Subcutaneous abdominal adipose tissue (tissue), 5 donors: ENCODE measurements at regions not wholly inside any gene's neighbourhood (a gene's known extent, or its start where the extent isn't known, plus 50 kb on each side); places are given as distances from the start of the nearest gene placed in this dataset.
"Not testable (repeated sequence)": the region's sequence is repeated elsewhere in the genome, so short reads cannot be mapped to it uniquely, and the experiment has no call there.

Source experiments
- H3K27ac ChIP-seq: one replicate; pipeline ENCODE4 v1.7.0; 2013; ENCODE audit warnings: low read depth, mild to moderate bottlenecking, inconsistent platforms, low read length, moderate library complexity
- H3K27me3 ChIP-seq, 5 donors: one replicate each; pipeline ENCODE4 v1.7.0; 2013; ENCODE audit warnings: low read length in 5 of 5, inconsistent platforms in 1 of 5; ENCODE audit not compliant: control insufficient read depth in 5 of 5, insufficient read depth in 4 of 5
- H3K36me3 ChIP-seq, 5 donors: one replicate each; pipeline ENCODE4 v1.7.0; 2013; ENCODE audit warnings: low read length in 5 of 5; ENCODE audit not compliant: control insufficient read depth in 5 of 5, insufficient read depth in 5 of 5
- H3K4me1 ChIP-seq, 5 donors: one replicate each; pipeline ENCODE4 v1.7.0; 2013; ENCODE audit warnings: low read length in 5 of 5, mild to moderate bottlenecking in 3 of 5, moderate library complexity in 1 of 5; ENCODE audit not compliant: control insufficient read depth in 5 of 5, insufficient read depth in 5 of 5
- H3K4me3 ChIP-seq, 5 donors: one replicate each; pipeline ENCODE4 v1.7.0; 2013; ENCODE audit warnings: low read length in 5 of 5, low read depth in 1 of 5
- H3K9ac ChIP-seq, 5 donors: one replicate each; pipeline ENCODE4 v1.7.0; 2013; ENCODE audit warnings: low read length in 5 of 5, mild to moderate bottlenecking in 4 of 5, moderate library complexity in 3 of 5
- H3K9me3 ChIP-seq, 5 donors: one replicate each; pipeline ENCODE4 v1.7.0; 2013; ENCODE audit warnings: low read length in 5 of 5; ENCODE audit not compliant: control insufficient read depth in 5 of 5
- donor health status: healthy.
- donor health status: healthy.
- donor health status: healthy.
- donor health status: healthy.
- donor health status: healthy.

- Histone ChIP-seq H3K4me3 (no peak overlapping the region), H3K4me1 (peaks cover 0 to 10% (median 0%) of the 10 kb centered on the region in 5 donors), H3K9me3 (no peaks in the 10 kb centered on the region), H3K9ac (no peak overlapping the region), H3K27ac (no peak overlapping the region), H3K27me3 (no peaks in the 10 kb centered on the region), H3K36me3 (no peaks in the 10 kb centered on the region)
These were observed 186.5 kb downstream of the FASLG start for GRCh38 chr1:172845371-172845770.

DNA sequence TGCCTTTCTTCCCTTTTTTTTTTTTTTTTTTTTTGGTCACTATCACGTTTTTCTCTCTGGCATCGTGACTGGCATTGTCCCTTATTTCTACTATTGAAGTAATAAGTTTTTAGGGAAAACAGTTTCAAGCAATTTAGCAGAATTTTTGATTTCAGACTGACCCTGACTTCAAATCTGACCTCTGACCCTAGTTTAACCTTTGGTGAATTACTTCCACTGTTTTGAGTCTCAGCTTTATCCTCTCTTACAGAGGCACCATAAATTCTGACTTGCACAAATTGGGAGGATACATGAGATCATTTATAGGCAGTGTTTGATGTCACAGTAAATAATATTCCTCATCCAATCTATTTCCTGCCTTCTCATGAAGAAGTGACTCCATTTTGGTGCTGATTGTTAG, 187.0 kb downstream of the FASLG start:
- no peak overlapping the region for H3K4me3 ChIP-seq
- no peaks in the 10 kb centered on the region for H3K27me3 ChIP-seq
- H3K4me1 ChIP-seq: peaks cover 0 to 10% (median 0%) of the 10 kb centered on the region in 5 donors
- no peak overlapping the region for H3K27ac ChIP-seq
- H3K9ac ChIP-seq: no peak overlapping the region
- H3K9me3 ChIP-seq: no peaks in the 10 kb centered on the region
- no peaks in the 10 kb centered on the region for H3K36me3 ChIP-seq

- H3K27me3 ChIP-seq, H3K4me3 ChIP-seq, H3K9ac ChIP-seq, H3K9me3 ChIP-seq, H3K27ac ChIP-seq, H3K36me3 ChIP-seq: not testable (repeated sequence)
- peaks cover 0 to 13% (median 0%) of the 10 kb centered on the region in 5 donors for H3K4me1 ChIP-seq
These were observed 188.9 kb downstream of the FASLG start for GRCh38 chr1:172847814-172848213.

GRCh38 chr1:172849653-172850052, 190.8 kb downstream of the FASLG start:
- H3K4me3 ChIP-seq: no peak overlapping the region
- H3K27me3 ChIP-seq: no peaks in the 10 kb centered on the region
- H3K9me3 ChIP-seq: no peaks in the 10 kb centered on the region
- H3K36me3 ChIP-seq: no peaks in the 10 kb centered on the region
- peaks cover 0 to 5% (median 0%) of the 10 kb centered on the region in 5 donors for H3K4me1 ChIP-seq
- H3K9ac ChIP-seq: no peak overlapping the region
- H3K27ac ChIP-seq: no peak overlapping the region

GRCh38 chr1:172851077-172851476, 192.2 kb downstream of the FASLG start:
- Histone ChIP-seq H3K4me3 (peak overlapping the region in 1 of 5 donors; percentile 27), H3K9ac (peak overlapping the region in 1 of 5 donors; percentile 52), H3K9me3 (no peaks in the 10 kb centered on the region), H3K27me3 (no peaks in the 10 kb centered on the region), H3K36me3 (no peaks in the 10 kb centered on the region), H3K27ac (no peak overlapping the region), H3K4me1 (peaks cover 0 to 3% (median 0%) of the 10 kb centered on the region in 5 donors)

GRCh38 chr1:172851856-172852255, 193.0 kb downstream of the FASLG start:
- H3K27ac ChIP-seq: no peak overlapping the region
- H3K4me1 ChIP-seq: peaks cover 0 to 3% (median 0%) of the 10 kb centered on the region in 5 donors
- H3K9me3 ChIP-seq: no peaks in the 10 kb centered on the region

GRCh38 chr1:172855983-172856382, 194.8 kb downstream of the TNFSF18 start:
- not testable (repeated sequence) for H3K27ac ChIP-seq, H3K36me3 ChIP-seq, H3K9ac ChIP-seq, H3K9me3 ChIP-seq, H3K4me3 ChIP-seq, H3K27me3 ChIP-seq, H3K4me1 ChIP-seq

More at GRCh38 chr1:172851856-172852255, 193.0 kb downstream of the FASLG start:
- H3K27me3 ChIP-seq: no peaks in the 10 kb centered on the region
- no peaks in the 10 kb centered on the region for H3K36me3 ChIP-seq
- H3K4me3 ChIP-seq: no peak overlapping the region
- H3K9ac ChIP-seq: no peak overlapping the region

GRCh38 chr1:172863031-172863430, 187.7 kb downstream of the TNFSF18 start:
- Histone ChIP-seq H3K4me3 (no peak overlapping the region), H3K36me3 (no peaks in the 10 kb centered on the region), H3K9ac (no peak overlapping the region), H3K4me1 (no peaks in the 10 kb centered on the region), H3K27me3 (no peaks in the 10 kb centered on the region), H3K27ac (no peak overlapping the region), H3K9me3 (peaks cover 0 to 5% (median 2%) of the 10 kb centered on the region in 5 donors)

DNA sequence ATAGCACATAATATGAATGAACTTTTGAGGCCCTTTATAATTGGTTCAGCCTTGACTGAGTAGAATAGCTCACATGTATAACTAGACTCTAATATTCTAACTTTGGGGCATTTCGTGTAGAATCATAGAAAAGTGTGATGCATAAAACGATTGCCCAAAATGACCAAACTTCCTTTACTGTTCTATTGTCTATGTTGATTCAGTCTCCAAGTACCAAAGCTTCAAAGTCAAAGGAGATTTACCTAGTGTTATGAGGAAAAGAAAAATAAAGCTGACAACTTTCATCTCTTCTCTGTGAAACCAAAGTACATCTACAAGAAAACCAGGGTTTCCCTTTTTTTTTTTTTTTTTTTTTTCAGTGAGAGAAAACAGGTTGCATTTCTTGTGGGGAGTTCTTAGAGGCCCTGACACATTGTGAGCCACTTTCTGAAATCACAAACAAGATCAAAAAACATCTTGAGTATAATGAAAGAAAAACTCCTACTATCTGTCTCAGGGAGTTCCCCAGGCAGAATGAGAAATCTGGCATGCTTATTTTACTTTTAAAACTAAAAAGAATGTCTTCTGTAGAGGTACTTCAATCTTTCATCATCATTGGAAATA, 183.4 kb downstream of the TNFSF18 start:
- Histone ChIP-seq H3K4me1 (no peaks in the 10 kb centered on the region), H3K36me3 (no peaks in the 10 kb centered on the region), H3K9me3 (peaks cover 0 to 5% (median 0%) of the 10 kb centered on the region in 5 donors), H3K27me3 (no peaks in the 10 kb centered on the region), H3K9ac (no peak overlapping the region), H3K4me3 (no peak overlapping the region), H3K27ac (no peak overlapping the region)

- no peaks in the 10 kb centered on the region for H3K4me1 ChIP-seq
- no peak overlapping the region for H3K4me3 ChIP-seq
- H3K27me3 ChIP-seq: no peaks in the 10 kb centered on the region
- no peaks in the 10 kb centered on the region for H3K9me3 ChIP-seq
- no peaks in the 10 kb centered on the region for H3K36me3 ChIP-seq
- no peak overlapping the region for H3K9ac ChIP-seq
- H3K27ac ChIP-seq: no peak overlapping the region
These were observed 179.7 kb downstream of the TNFSF18 start for GRCh38 chr1:172870901-172871606.
